ENCODE measurements at regions not wholly inside any gene's neighbourhood (a gene's known extent, or its start where the extent isn't known, plus 50 kb on each side); places are given as distances from the start of the nearest gene placed in this dataset.
"Not testable (repeated sequence)": the region's sequence is repeated elsewhere in the genome, so short reads cannot be mapped to it uniquely, and the experiment has no call there.

DNA sequence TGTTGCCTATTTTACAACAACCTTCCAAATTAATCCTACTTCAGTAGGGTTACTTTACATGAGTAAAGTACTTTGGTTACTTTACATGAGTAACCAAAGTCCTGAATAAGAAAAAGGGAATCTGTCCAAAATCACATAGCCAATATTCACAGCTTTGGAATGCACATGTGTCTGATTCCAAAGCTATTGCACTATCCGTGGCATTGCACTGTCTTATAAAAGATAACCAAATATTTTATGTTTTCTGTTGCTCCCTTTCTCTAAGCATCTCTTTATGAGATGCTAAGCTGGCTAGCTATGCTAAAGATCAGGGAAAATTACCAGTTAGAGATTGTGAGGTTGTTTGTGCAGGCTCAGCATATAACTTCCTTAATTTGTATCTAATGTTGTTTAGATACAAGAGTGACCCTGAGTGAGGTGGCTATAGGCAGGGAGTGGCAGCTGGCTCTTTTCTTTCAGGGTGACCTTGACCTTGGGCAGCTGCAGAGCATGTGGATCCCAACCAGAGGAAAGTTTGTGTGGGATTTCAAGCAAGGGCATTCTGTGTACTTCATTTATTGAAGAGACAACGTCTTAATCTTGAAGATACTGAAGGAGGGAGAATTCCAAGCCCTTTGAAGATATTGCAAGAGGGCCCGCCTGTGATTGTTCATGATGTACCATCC is 366.1 kb upstream of the ANKRD30A start:
- intact Hi-C loops (cut with DNase I; ENCODE audit: low total_unique reads), result no loop called here
- H3K4me3 ChIP-seq (ENCODE audit: low read depth, poor library complexity, severe bottlenecking), result no peak overlapping the region
- TF ChIP-seq, protein P1, sequence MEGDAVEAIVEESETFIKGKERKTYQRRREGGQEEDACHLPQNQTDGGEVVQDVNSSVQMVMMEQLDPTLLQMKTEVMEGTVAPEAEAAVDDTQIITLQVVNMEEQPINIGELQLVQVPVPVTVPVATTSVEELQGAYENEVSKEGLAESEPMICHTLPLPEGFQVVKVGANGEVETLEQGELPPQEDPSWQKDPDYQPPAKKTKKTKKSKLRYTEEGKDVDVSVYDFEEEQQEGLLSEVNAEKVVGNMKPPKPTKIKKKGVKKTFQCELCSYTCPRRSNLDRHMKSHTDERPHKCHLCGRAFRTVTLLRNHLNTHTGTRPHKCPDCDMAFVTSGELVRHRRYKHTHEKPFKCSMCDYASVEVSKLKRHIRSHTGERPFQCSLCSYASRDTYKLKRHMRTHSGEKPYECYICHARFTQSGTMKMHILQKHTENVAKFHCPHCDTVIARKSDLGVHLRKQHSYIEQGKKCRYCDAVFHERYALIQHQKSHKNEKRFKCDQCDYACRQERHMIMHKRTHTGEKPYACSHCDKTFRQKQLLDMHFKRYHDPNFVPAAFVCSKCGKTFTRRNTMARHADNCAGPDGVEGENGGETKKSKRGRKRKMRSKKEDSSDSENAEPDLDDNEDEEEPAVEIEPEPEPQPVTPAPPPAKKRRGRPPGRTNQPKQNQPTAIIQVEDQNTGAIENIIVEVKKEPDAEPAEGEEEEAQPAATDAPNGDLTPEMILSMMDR (IDR thresholded peaks at IDR 0.05), result no peak
- TF ChIP-seq POLR2A (IDR thresholded peaks at IDR 0.05), result no peak
- DNase-seq (ENCODE audit: low spot score in 2 of 2), result no peak
- WGBS, 2 donors, result 65% methylated on average over 3 of the region's 3 CpGs

DNA sequence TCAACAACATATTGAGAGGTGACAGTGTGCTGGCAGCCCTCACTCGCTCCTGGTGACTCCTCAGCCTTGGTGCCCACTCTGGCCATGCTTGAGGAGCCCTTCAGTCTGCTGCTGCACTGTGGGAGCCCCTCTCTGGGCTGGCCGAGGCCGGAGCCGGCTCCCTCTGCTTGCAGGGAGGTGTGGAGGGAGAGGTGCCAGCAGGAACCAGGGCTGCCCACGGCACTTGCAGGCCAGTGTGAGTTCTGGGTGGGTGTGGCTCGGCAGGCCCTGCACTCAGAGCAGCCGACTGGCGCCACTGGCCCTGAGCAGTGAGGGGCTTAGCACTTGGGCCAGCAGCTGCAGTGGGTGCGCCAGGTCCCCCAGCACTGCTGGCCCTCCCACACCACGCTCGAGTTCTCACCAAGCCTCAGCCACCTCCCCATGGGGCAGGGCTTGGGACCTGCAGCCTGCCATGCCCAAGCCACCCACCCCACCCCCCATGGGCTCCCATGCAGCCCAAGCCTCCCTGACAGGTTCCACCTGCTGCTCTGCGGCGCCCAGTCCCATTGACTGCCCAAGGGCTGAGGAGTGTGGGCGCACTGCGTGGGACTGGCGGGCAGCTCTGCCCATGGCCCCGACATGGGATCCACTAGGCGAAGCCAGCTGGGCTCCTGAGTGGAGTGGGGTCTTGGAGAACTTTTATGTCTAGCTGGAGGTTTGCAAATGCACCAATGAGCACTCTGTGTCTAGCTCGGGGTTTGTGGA is 377.1 kb upstream of the ANKRD30A start:
- no peak overlapping the region for H3K4me3 ChIP-seq (ENCODE audit: low read depth, poor library complexity, severe bottlenecking)
- WGBS, 2 donors, result 90 to 97% methylated on average over 13 to 17 of the region's 19 CpGs
- intact Hi-C loops (cut with DNase I; ENCODE audit: low total_unique reads), result no loop called here
- TF ChIP-seq POLR2A (IDR thresholded peaks at IDR 0.05), result no peak
- TF ChIP-seq, protein P1 (IDR thresholded peaks at IDR 0.05), result no peak
- no peak for DNase-seq (ENCODE audit: low spot score in 2 of 2)

DNA sequence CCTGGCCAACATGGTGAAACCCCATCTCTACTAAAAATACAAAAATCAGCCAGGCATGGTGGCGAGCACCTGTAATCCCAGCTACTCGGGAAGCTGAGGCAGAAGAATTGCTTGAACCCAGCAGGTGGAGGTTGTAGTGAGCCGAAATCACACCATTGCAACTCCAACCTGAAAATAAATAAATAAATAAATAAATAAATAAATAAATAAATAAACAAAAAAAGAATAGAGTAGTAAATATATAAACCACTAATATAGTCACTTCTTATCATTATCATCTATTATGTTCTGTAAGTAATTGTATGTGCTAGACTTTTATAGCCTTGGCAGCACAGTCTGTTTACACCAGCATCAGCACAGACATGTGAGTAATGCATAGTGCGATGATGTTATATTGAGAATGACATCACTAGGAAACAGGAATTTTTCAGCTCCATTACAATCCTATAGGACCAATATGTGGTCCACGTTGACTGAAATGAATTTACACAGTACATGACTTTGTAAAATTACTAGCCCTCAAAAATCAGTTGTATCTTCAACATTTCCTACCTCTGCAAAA is 385.4 kb upstream of the ANKRD30A start:
- intact Hi-C loops (cut with DNase I; ENCODE audit: low total_unique reads), result no loop called here
- WGBS, 2 donors, result 90 to 92% methylated on average over 5 of the region's 5 CpGs
- H3K4me3 ChIP-seq (ENCODE audit: low read depth, poor library complexity, severe bottlenecking), result no peak overlapping the region
- TF ChIP-seq, protein P1 (IDR thresholded peaks at IDR 0.05), result no peak
- TF ChIP-seq POLR2A (IDR thresholded peaks at IDR 0.05), result no peak
- DNase-seq (ENCODE audit: low spot score in 2 of 2), result no peak

DNA sequence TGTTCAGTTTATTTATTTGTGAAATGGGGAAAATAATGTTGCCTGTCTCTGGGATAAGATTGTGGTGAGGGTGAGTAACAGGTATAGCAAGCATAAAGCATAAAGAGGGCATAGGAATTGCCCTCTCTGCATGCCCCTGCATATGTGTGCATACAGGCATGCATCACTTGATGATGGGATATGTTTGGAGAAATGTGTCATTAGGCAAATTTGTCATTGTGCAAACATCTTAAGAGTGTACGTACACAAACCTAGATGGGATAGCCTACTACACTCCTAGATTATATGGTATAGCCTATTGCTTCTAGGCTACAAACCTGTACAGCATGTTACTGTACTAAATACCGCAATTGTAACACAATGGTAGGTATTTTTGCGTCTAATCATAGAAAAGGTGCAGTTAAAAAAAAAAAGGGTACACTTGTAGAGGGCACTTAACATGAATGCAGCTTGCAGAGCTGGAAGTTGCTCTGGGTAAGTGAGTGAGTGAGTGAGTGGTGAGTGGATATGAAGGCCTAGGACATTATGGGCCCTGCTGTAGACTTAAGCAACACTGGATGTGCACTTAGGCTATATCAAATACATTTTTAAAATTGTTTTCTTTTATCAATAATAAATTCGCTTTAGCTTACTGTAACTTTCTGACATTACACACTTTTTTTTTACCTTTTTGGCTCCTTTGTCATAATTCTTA is 386.5 kb upstream of the ANKRD30A start:
- TF ChIP-seq POLR2A (IDR thresholded peaks at IDR 0.05), result no peak
- TF ChIP-seq, protein P1 (IDR thresholded peaks at IDR 0.05), result no peak
- no peak overlapping the region for H3K4me3 ChIP-seq (ENCODE audit: low read depth, poor library complexity, severe bottlenecking)
- intact Hi-C loops (cut with DNase I; ENCODE audit: low total_unique reads), result no loop called here
- WGBS, 2 donors, result 90 to 93% methylated on average over 4 of the region's 4 CpGs
- no peak for DNase-seq (ENCODE audit: low spot score in 2 of 2)

DNA sequence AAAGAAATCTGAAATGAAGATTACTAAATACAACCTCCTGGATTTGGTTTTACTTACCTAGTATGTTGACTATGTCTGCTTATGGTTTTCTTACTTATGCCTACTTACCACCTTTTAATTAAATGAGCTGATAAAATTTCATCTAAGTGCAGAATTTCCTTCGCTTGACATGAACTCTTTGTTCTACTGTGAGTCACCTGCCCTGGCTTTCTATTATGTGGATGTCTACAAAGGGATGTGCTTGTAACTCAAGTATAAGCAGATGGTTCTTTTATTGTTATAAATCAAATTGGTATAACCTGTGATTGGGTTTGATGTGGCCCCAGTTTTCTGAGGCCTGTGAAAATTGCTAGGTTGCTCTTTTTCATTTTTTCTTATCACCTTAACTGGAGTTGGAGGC is 389.1 kb upstream of the ANKRD30A start:
- intact Hi-C loops (cut with DNase I; ENCODE audit: low total_unique reads), result no loop called here
- 84 to 88% methylated on average over 1 of the region's 1 CpG for WGBS, 2 donors
- no peak for TF ChIP-seq POLR2A (IDR thresholded peaks at IDR 0.05)
- TF ChIP-seq, protein P1 (IDR thresholded peaks at IDR 0.05), result no peak

DNA sequence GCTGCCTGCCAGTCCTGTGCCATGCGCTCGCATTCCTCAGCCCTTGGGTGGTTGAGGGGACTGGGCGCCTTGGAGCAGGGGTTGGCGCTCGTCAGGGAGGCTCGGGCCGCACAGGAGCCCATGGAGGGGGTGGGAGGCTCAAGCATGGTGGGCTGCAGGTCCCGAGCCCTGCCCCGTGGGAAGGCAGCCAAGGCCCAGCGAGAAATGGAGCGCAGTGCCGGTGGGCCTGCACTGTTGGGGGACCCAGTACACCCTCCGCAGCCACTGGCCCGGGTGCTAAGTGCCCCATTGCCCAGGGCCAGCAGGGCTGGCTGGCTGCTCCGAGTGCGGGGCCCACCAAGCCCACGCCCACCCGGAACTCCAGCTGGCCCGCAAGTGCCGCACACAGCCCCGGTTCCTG is 390.8 kb upstream of the ANKRD30A start:
- DNase-seq (ENCODE audit: low spot score in 2 of 2); H3K4me3 ChIP-seq (ENCODE audit: low read depth, poor library complexity, severe bottlenecking); intact Hi-C loops (cut with DNase I; ENCODE audit: low total_unique reads): not testable (repeated sequence)
- WGBS, 2 donors, result 93 to 96% methylated on average over 14 to 17 of the region's 21 CpGs

More for the DNA sequence above, 389.1 kb upstream of the ANKRD30A start:
- no peak for DNase-seq (ENCODE audit: low spot score in 2 of 2)
- H3K4me3 ChIP-seq (ENCODE audit: low read depth, poor library complexity, severe bottlenecking), result no peak overlapping the region

All from lower leg skin (tissue), 4 donors.